ENCODE measurements at regions not wholly inside any gene's neighbourhood (a gene's known extent, or its start where the extent isn't known, plus 50 kb on each side); places are given as distances from the start of the nearest gene placed in this dataset.
A peak's percentile ranks its signal among the peaks of the same experiment; 100 is the strongest.

DNA sequence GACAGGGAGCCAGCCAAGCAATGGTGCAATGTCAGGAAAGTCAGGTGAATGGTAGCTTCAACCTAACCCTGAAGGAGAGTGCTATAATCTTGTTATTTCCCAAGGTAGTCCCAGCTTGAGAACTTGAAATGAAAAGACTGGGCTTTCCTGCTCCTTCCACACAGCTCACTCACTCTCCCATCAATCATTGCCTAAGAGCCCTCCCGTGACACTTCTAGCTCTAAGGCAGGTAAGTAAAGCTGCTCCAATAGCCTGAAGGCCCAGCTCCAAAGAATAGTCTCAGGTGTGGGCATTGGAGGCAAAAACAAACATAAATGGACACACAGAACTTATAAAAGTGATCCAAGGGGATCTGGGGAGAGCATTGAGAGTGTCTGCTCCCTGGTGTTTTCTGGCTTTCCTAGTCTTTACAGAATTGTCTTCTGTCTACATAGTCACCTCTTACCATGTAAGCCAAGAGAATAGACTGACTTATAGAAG, 63.1 kb upstream of the TBC1D5 start:
- Histone ChIP-seq H3K27ac (no peak overlapping the region), H3K9me3 (ENCODE audit: severe bottlenecking) (no peaks in the 10 kb centered on the region), H3K36me3 (no peaks in the 10 kb centered on the region), H3K27me3 (ENCODE audit: insufficient read depth, low read depth, severe bottlenecking) (no peaks in the 10 kb centered on the region), H3K4me3 (ENCODE audit: low read depth, low read length) (no peak overlapping the region)
- TF ChIP-seq, protein P1, sequence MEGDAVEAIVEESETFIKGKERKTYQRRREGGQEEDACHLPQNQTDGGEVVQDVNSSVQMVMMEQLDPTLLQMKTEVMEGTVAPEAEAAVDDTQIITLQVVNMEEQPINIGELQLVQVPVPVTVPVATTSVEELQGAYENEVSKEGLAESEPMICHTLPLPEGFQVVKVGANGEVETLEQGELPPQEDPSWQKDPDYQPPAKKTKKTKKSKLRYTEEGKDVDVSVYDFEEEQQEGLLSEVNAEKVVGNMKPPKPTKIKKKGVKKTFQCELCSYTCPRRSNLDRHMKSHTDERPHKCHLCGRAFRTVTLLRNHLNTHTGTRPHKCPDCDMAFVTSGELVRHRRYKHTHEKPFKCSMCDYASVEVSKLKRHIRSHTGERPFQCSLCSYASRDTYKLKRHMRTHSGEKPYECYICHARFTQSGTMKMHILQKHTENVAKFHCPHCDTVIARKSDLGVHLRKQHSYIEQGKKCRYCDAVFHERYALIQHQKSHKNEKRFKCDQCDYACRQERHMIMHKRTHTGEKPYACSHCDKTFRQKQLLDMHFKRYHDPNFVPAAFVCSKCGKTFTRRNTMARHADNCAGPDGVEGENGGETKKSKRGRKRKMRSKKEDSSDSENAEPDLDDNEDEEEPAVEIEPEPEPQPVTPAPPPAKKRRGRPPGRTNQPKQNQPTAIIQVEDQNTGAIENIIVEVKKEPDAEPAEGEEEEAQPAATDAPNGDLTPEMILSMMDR (IDR thresholded peaks at IDR 0.05; ENCODE audit: low read depth, low read length) = no peak
- no peak for DNase-seq

DNA sequence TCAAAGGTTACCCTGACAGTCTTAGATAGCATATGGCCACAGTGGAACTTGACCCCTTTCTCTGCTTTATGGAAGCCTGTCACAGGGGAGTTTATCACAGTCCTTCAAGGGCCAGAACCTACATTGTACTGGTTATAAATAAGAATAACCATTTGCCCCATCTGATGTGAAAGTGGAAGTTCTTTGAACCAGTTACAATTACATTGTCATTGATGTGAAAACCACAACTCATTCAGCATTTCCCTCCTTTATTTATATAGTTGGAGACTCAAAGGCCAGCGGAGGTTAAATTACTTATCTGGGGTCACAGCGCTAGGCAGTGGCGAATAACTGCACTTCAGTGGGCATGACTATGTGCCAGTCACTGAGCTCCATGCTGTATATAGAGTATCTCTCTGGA, 60.5 kb upstream of the TBC1D5 start:
- H3K36me3 ChIP-seq = no peaks in the 10 kb centered on the region
- TF ChIP-seq, protein P1 (IDR thresholded peaks at IDR 0.05; ENCODE audit: low read depth, low read length) = no peak
- no peak for DNase-seq
- no peaks in the 10 kb centered on the region for H3K27me3 ChIP-seq (ENCODE audit: insufficient read depth, low read depth, severe bottlenecking)
- H3K4me3 ChIP-seq (ENCODE audit: low read depth, low read length) = no peak overlapping the region
- H3K27ac ChIP-seq = no peak overlapping the region
- H3K9me3 ChIP-seq (ENCODE audit: severe bottlenecking) = no peaks in the 10 kb centered on the region

DNA sequence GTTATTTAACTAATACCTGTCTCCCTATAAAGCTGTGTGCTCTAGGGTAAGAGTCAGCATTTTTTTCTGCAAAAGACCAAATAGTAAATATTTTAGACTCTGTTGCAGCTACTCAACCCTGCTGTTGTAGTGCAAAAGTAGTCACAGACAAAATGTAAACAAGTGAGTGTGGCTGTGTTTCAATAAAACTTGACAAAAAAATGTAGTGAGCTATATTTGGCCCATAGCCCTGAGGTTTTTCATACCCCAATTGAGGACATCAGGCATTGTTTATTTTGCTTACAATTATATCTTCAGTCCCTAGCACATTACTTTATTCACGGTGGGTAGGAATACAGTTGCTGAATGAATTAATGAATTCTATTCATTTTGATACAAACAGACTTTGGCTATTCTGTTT, 58.7 kb upstream of the TBC1D5 start:
- Histone ChIP-seq H3K36me3 (no peaks in the 10 kb centered on the region), H3K27me3 (ENCODE audit: insufficient read depth, low read depth, severe bottlenecking) (no peaks in the 10 kb centered on the region), H3K4me3 (ENCODE audit: low read depth, low read length) (no peak overlapping the region), H3K9me3 (ENCODE audit: severe bottlenecking) (no peaks in the 10 kb centered on the region), H3K27ac (peak overlapping the region; percentile 44)
- DNase-seq = no peak
- TF ChIP-seq, protein P1 (IDR thresholded peaks at IDR 0.05; ENCODE audit: low read depth, low read length) = no peak

DNA sequence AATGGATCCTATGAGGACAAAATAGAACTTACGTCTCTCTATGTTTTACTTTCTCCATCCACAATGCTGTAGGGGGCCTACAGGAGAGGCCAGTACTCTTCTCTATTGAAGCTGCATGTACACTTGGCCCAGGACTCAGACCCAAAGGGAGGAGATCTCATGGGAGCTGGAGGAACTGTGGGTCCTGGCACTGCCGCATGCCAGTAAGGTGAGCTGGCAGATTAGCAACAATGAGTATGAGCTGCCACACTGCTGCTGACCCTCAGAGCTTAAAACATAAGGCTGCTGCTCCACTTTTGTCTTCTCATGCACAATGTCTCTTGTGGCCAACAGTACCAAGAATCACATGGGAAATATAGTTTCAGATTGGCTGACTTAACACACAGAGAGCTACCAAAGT, 57.8 kb upstream of the TBC1D5 start:
- no peaks in the 10 kb centered on the region for H3K27me3 ChIP-seq (ENCODE audit: insufficient read depth, low read depth, severe bottlenecking)
- no peaks in the 10 kb centered on the region for H3K36me3 ChIP-seq
- H3K4me3 ChIP-seq (ENCODE audit: low read depth, low read length) = no peak overlapping the region
- peak; percentile 32 for DNase-seq
- peak overlapping the region; percentile 44 for H3K27ac ChIP-seq
- no peaks in the 10 kb centered on the region for H3K9me3 ChIP-seq (ENCODE audit: severe bottlenecking)
- TF ChIP-seq, protein P1 (IDR thresholded peaks at IDR 0.05; ENCODE audit: low read depth, low read length) = no peak

DNA sequence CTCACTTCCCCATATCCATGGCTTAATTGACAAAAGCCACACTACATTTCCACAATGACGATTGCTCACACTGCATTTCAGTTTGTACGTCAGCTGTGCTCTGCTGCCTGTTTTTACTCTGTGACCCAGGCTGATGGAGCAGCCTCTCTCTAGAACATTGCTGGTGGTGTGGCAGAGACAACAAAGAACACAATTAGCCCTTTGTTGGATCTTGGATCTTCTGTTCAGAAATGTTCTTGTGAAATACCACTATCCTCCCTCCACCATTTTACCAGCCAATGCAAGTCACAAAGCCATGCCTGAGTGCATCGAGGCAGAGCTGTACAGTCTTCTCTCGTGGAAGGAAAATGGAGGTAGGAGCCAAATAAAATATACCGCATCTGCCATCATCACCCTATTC, 56.9 kb upstream of the TBC1D5 start:
- H3K4me3 ChIP-seq (ENCODE audit: low read depth, low read length) = no peak overlapping the region
- H3K27ac ChIP-seq = no peak overlapping the region
- TF ChIP-seq, protein P1 (IDR thresholded peaks at IDR 0.05; ENCODE audit: low read depth, low read length) = no peak
- no peaks in the 10 kb centered on the region for H3K9me3 ChIP-seq (ENCODE audit: severe bottlenecking)
- H3K27me3 ChIP-seq (ENCODE audit: insufficient read depth, low read depth, severe bottlenecking) = no peaks in the 10 kb centered on the region
- no peak for DNase-seq
- no peaks in the 10 kb centered on the region for H3K36me3 ChIP-seq

DNA sequence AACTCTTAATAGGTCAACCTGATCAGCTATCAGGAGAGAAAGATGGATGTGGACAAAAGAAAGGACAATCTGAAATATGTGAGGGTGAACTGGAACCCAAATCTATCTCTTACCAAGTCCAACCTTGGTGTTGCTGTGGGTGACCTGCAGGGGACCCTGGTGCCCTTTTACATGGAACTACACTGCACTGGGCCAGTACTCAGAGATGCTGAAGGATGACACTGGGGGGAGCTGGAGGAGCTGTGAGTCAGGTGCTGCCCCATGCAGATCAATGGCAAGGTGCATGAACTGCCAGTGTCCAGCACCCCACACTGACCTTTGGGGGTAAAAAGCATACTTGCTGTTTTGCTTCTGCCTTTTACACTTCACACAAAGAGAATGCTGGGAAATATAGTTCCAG, 55.6 kb upstream of the TBC1D5 start:
- peak; percentile 22 for DNase-seq
- TF ChIP-seq, protein P1 (IDR thresholded peaks at IDR 0.05; ENCODE audit: low read depth, low read length) = no peak
- H3K27ac ChIP-seq = no peak overlapping the region

More for the DNA sequence above, 55.6 kb upstream of the TBC1D5 start:
- no peak overlapping the region for H3K4me3 ChIP-seq (ENCODE audit: low read depth, low read length)
- no peaks in the 10 kb centered on the region for H3K27me3 ChIP-seq (ENCODE audit: insufficient read depth, low read depth, severe bottlenecking)
- no peaks in the 10 kb centered on the region for H3K36me3 ChIP-seq
- no peaks in the 10 kb centered on the region for H3K9me3 ChIP-seq (ENCODE audit: severe bottlenecking)
